ENCODE measurements at regions not wholly inside any gene's neighbourhood (a gene's known extent, or its start where the extent isn't known, plus 50 kb on each side); places are given as distances from the start of the nearest gene placed in this dataset.

GRCh38 chr17:10894220-10894619 is 56.3 kb upstream of the PIRT start:
- TF ChIP-seq CTCF (conservative IDR thresholded peaks at IDR 0.05; ENCODE audit: low read depth, low read length): no peak
- DNase-seq (ENCODE audit: low read depth): no peak
- H3K4me3 ChIP-seq (ENCODE audit: low read depth, low read length): no peak overlapping the region

GRCh38 chr17:10888858-10889257 is 51.0 kb upstream of the PIRT start:
- H3K4me3 ChIP-seq (ENCODE audit: low read depth, low read length): no peak overlapping the region
- no peak for DNase-seq (ENCODE audit: low read depth)
- no peak for TF ChIP-seq CTCF (conservative IDR thresholded peaks at IDR 0.05; ENCODE audit: low read depth, low read length)

Measured in choroid plexus epithelial cell (primary cell).